ENCODE measurements at regions not wholly inside any gene's neighbourhood (a gene's known extent, or its start where the extent isn't known, plus 50 kb on each side); places are given as distances from the start of the nearest gene placed in this dataset.

- Histone ChIP-seq H3K36me3 (ENCODE audit: control insufficient read depth in 2 of 2, insufficient read depth in 2 of 2, low read length in 1 of 2) (no peaks in the 10 kb centered on the region), H3K4me3 (ENCODE audit: low read depth in 1 of 2, low read length in 2 of 2) (no peak overlapping the region), H3K27me3 (ENCODE audit: control insufficient read depth in 1 of 2, insufficient read depth in 2 of 2, low read length in 2 of 2) (no peaks in the 10 kb centered on the region), H3K27ac (ENCODE audit: low read depth in 2 of 2, low read length in 1 of 2) (no peak overlapping the region), H3K4me1 (ENCODE audit: control insufficient read depth in 2 of 2, insufficient read depth in 2 of 2, low read length in 1 of 2) (no peaks in the 10 kb centered on the region), H3K9me3 (ENCODE audit: control insufficient read depth in 2 of 2, insufficient read depth in 1 of 2, low read depth in 1 of 2, low read length in 1 of 2) (no peaks in the 10 kb centered on the region)
- WGBS, 2 donors: 83 to 85% methylated on average over 3 of the region's 3 CpGs
Observed at GRCh38 chrX:5402461-5402860, 826.2 kb downstream of the NLGN4X start.

- 71 to 84% methylated on average over 8 of the region's 8 CpGs for WGBS, 2 donors
Observed at GRCh38 chrX:5399403-5399802, 829.3 kb downstream of the NLGN4X start.

GRCh38 chrX:5397409-5397808 is 831.3 kb downstream of the NLGN4X start:
- no peak overlapping the region for H3K27ac ChIP-seq (ENCODE audit: low read depth in 2 of 2, low read length in 1 of 2)
- H3K9me3 ChIP-seq (ENCODE audit: control insufficient read depth in 2 of 2, insufficient read depth in 1 of 2, low read depth in 1 of 2, low read length in 1 of 2): no peaks in the 10 kb centered on the region
- no peaks in the 10 kb centered on the region for H3K27me3 ChIP-seq (ENCODE audit: control insufficient read depth in 1 of 2, insufficient read depth in 2 of 2, low read length in 2 of 2)
- H3K4me1 ChIP-seq (ENCODE audit: control insufficient read depth in 2 of 2, insufficient read depth in 2 of 2, low read length in 1 of 2): no peaks in the 10 kb centered on the region
- WGBS, 2 donors: 52 to 57% methylated on average over 7 of the region's 7 CpGs
- H3K36me3 ChIP-seq (ENCODE audit: control insufficient read depth in 2 of 2, insufficient read depth in 2 of 2, low read length in 1 of 2): no peaks in the 10 kb centered on the region
- H3K4me3 ChIP-seq (ENCODE audit: low read depth in 1 of 2, low read length in 2 of 2): no peak overlapping the region

More at GRCh38 chrX:5399403-5399802, 829.3 kb downstream of the NLGN4X start:
- Histone ChIP-seq H3K4me3 (ENCODE audit: low read depth in 1 of 2, low read length in 2 of 2) (no peak overlapping the region), H3K27me3 (ENCODE audit: control insufficient read depth in 1 of 2, insufficient read depth in 2 of 2, low read length in 2 of 2) (no peaks in the 10 kb centered on the region), H3K9me3 (ENCODE audit: control insufficient read depth in 2 of 2, insufficient read depth in 1 of 2, low read depth in 1 of 2, low read length in 1 of 2) (no peaks in the 10 kb centered on the region), H3K36me3 (ENCODE audit: control insufficient read depth in 2 of 2, insufficient read depth in 2 of 2, low read length in 1 of 2) (no peaks in the 10 kb centered on the region), H3K27ac (ENCODE audit: low read depth in 2 of 2, low read length in 1 of 2) (no peak overlapping the region), H3K4me1 (ENCODE audit: control insufficient read depth in 2 of 2, insufficient read depth in 2 of 2, low read length in 1 of 2) (no peaks in the 10 kb centered on the region)

DNA sequence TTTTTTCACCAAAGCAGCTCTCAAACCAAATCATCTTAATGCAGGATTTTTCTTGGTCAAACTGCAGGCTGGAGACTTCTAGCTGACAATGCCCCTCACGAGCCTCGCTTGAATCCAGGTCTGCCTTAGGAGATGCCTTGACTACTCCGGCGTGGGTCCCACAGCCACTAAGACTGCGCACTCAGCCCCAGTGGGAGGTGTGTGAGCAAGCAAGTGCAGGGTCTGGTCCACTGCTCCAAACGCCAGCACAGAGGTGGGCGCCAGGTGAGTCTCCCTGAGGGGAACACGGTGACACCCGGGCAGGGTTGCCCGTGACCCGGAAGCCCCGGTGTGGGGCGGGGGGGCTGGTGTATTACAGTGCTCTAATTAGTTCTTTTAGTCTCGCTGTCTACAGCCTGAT is 838.3 kb downstream of the NLGN4X start:
- H3K27me3 ChIP-seq (ENCODE audit: control insufficient read depth in 1 of 2, insufficient read depth in 2 of 2, low read length in 2 of 2): no peaks in the 10 kb centered on the region
- peaks cover 0 to 2% of the 10 kb centered on the region in 2 donors for H3K4me1 ChIP-seq (ENCODE audit: control insufficient read depth in 2 of 2, insufficient read depth in 2 of 2, low read length in 1 of 2)
- 78 to 79% methylated on average over 14 of the region's 14 CpGs for WGBS, 2 donors
- no peak overlapping the region for H3K27ac ChIP-seq (ENCODE audit: low read depth in 2 of 2, low read length in 1 of 2)
- H3K9me3 ChIP-seq (ENCODE audit: control insufficient read depth in 2 of 2, insufficient read depth in 1 of 2, low read depth in 1 of 2, low read length in 1 of 2): no peaks in the 10 kb centered on the region
- no peak overlapping the region for H3K4me3 ChIP-seq (ENCODE audit: low read depth in 1 of 2, low read length in 2 of 2)
- H3K36me3 ChIP-seq (ENCODE audit: control insufficient read depth in 2 of 2, insufficient read depth in 2 of 2, low read length in 1 of 2): no peaks in the 10 kb centered on the region

- 74 to 77% methylated on average over 6 of the region's 6 CpGs for WGBS, 2 donors
- H3K4me3 ChIP-seq (ENCODE audit: low read depth in 1 of 2, low read length in 2 of 2): no peak overlapping the region
- no peak overlapping the region for H3K27ac ChIP-seq (ENCODE audit: low read depth in 2 of 2, low read length in 1 of 2)
- peaks cover 0 to 2% of the 10 kb centered on the region in 2 donors for H3K4me1 ChIP-seq (ENCODE audit: control insufficient read depth in 2 of 2, insufficient read depth in 2 of 2, low read length in 1 of 2)
- H3K9me3 ChIP-seq (ENCODE audit: control insufficient read depth in 2 of 2, insufficient read depth in 1 of 2, low read depth in 1 of 2, low read length in 1 of 2): no peaks in the 10 kb centered on the region
- no peaks in the 10 kb centered on the region for H3K27me3 ChIP-seq (ENCODE audit: control insufficient read depth in 1 of 2, insufficient read depth in 2 of 2, low read length in 2 of 2)
- no peaks in the 10 kb centered on the region for H3K36me3 ChIP-seq (ENCODE audit: control insufficient read depth in 2 of 2, insufficient read depth in 2 of 2, low read length in 1 of 2)
Observed at GRCh38 chrX:5388087-5388486, 840.6 kb downstream of the NLGN4X start.

- Histone ChIP-seq H3K27ac (ENCODE audit: low read depth in 2 of 2, low read length in 1 of 2) (no peak overlapping the region), H3K36me3 (ENCODE audit: control insufficient read depth in 2 of 2, insufficient read depth in 2 of 2, low read length in 1 of 2) (no peaks in the 10 kb centered on the region), H3K4me1 (ENCODE audit: control insufficient read depth in 2 of 2, insufficient read depth in 2 of 2, low read length in 1 of 2) (no peaks in the 10 kb centered on the region), H3K9me3 (ENCODE audit: control insufficient read depth in 2 of 2, insufficient read depth in 1 of 2, low read depth in 1 of 2, low read length in 1 of 2) (peaks cover 0 to 5% of the 10 kb centered on the region in 2 donors), H3K27me3 (ENCODE audit: control insufficient read depth in 1 of 2, insufficient read depth in 2 of 2, low read length in 2 of 2) (no peaks in the 10 kb centered on the region), H3K4me3 (ENCODE audit: low read depth in 1 of 2, low read length in 2 of 2) (no peak overlapping the region)
- 38 to 48% methylated on average over 3 of the region's 3 CpGs for WGBS, 2 donors
Observed at GRCh38 chrX:5380426-5380825, 848.2 kb downstream of the NLGN4X start.

DNA sequence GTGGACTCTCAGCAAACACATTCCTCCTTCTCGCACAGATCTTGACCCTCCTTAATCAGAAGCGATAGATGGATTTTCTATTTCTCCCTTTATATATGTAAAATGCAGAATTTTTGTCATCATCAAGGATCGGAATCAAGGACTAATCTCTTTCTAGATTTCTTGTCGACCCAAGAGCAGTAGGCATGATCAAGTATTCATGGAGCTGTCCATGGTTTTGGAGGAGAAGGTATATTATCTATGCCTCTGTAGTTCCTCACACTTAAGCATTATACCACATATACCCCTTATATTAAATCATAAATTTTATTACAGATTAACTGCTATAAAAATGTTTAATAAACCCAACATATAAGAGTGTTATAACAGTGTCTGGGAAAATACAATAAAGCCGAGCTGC is 886.8 kb downstream of the NLGN4X start:
- Histone ChIP-seq H3K27me3 (ENCODE audit: control insufficient read depth in 1 of 2, insufficient read depth in 2 of 2, low read length in 2 of 2) (no peaks in the 10 kb centered on the region), H3K36me3 (ENCODE audit: control insufficient read depth in 2 of 2, insufficient read depth in 2 of 2, low read length in 1 of 2) (no peaks in the 10 kb centered on the region), H3K4me1 (ENCODE audit: control insufficient read depth in 2 of 2, insufficient read depth in 2 of 2, low read length in 1 of 2) (no peaks in the 10 kb centered on the region), H3K9me3 (ENCODE audit: control insufficient read depth in 2 of 2, insufficient read depth in 1 of 2, low read depth in 1 of 2, low read length in 1 of 2) (peaks cover 0 to 2% of the 10 kb centered on the region in 2 donors), H3K27ac (ENCODE audit: low read depth in 2 of 2, low read length in 1 of 2) (no peak overlapping the region), H3K4me3 (ENCODE audit: low read depth in 1 of 2, low read length in 2 of 2) (no peak overlapping the region)
- WGBS, 2 donors: 86 to 87% methylated on average over 5 of the region's 5 CpGs

- Histone ChIP-seq H3K36me3 (ENCODE audit: control insufficient read depth in 2 of 2, insufficient read depth in 2 of 2, low read length in 1 of 2) (no peaks in the 10 kb centered on the region), H3K4me1 (ENCODE audit: control insufficient read depth in 2 of 2, insufficient read depth in 2 of 2, low read length in 1 of 2) (no peaks in the 10 kb centered on the region), H3K27me3 (ENCODE audit: control insufficient read depth in 1 of 2, insufficient read depth in 2 of 2, low read length in 2 of 2) (no peaks in the 10 kb centered on the region), H3K27ac (ENCODE audit: low read depth in 2 of 2, low read length in 1 of 2) (no peak overlapping the region), H3K9me3 (ENCODE audit: control insufficient read depth in 2 of 2, insufficient read depth in 1 of 2, low read depth in 1 of 2, low read length in 1 of 2) (peaks cover 0 to 3% of the 10 kb centered on the region in 2 donors), H3K4me3 (ENCODE audit: low read depth in 1 of 2, low read length in 2 of 2) (no peak overlapping the region)
- WGBS, 2 donors: 94 to 96% methylated on average over 3 of the region's 3 CpGs
Observed at GRCh38 chrX:5337160-5337559, 891.5 kb downstream of the NLGN4X start.

DNA sequence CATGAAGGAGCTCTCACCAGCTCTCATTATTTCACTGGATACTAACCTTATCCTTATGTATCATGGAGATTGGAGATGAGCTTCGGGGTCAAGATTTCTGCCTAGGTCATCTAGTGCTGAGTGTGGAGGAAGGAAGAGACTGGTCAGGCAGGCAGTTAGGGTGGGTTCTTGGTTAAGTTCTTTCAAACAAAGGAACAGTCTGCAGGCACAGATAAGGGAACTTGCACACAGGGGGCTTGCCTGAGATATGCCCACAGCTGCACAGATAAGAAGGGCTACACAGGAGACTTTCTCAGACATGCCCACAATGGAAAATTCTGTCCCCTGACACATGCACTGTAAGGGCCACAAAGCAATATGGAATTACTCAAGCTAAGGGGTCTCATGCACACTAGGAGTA is 904.1 kb downstream of the NLGN4X start:
- Histone ChIP-seq H3K27me3 (ENCODE audit: control insufficient read depth in 1 of 2, insufficient read depth in 2 of 2, low read length in 2 of 2) (no peaks in the 10 kb centered on the region), H3K4me3 (ENCODE audit: low read depth in 1 of 2, low read length in 2 of 2) (no peak overlapping the region), H3K36me3 (ENCODE audit: control insufficient read depth in 2 of 2, insufficient read depth in 2 of 2, low read length in 1 of 2) (no peaks in the 10 kb centered on the region), H3K9me3 (ENCODE audit: control insufficient read depth in 2 of 2, insufficient read depth in 1 of 2, low read depth in 1 of 2, low read length in 1 of 2) (no peaks in the 10 kb centered on the region), H3K4me1 (ENCODE audit: control insufficient read depth in 2 of 2, insufficient read depth in 2 of 2, low read length in 1 of 2) (no peaks in the 10 kb centered on the region), H3K27ac (ENCODE audit: low read depth in 2 of 2, low read length in 1 of 2) (no peak overlapping the region)
- 63 to 65% methylated on average over 1 of the region's 1 CpG for whole genome bisulfite sequencing, 2 donors

GRCh38 chrX:5314148-5314547 is 914.5 kb downstream of the NLGN4X start:
- Histone ChIP-seq H3K4me3 (ENCODE audit: low read depth in 1 of 2, low read length in 2 of 2) (no peak overlapping the region), H3K27me3 (ENCODE audit: control insufficient read depth in 1 of 2, insufficient read depth in 2 of 2, low read length in 2 of 2) (no peaks in the 10 kb centered on the region), H3K9me3 (ENCODE audit: control insufficient read depth in 2 of 2, insufficient read depth in 1 of 2, low read depth in 1 of 2, low read length in 1 of 2) (peaks cover 0 to under 1% of the 10 kb centered on the region in 2 donors), H3K4me1 (ENCODE audit: control insufficient read depth in 2 of 2, insufficient read depth in 2 of 2, low read length in 1 of 2) (no peaks in the 10 kb centered on the region), H3K36me3 (ENCODE audit: control insufficient read depth in 2 of 2, insufficient read depth in 2 of 2, low read length in 1 of 2) (no peaks in the 10 kb centered on the region), H3K27ac (ENCODE audit: low read depth in 2 of 2, low read length in 1 of 2) (no peak overlapping the region)
- 58 to 67% methylated on average over 5 of the region's 5 CpGs for WGBS, 2 donors

Measured in esophagus (tissue), 2 donors.